ENCODE measurements at regions not wholly inside any gene's neighbourhood (a gene's known extent, or its start where the extent isn't known, plus 50 kb on each side); places are given as distances from the start of the nearest gene placed in this dataset.

DNA sequence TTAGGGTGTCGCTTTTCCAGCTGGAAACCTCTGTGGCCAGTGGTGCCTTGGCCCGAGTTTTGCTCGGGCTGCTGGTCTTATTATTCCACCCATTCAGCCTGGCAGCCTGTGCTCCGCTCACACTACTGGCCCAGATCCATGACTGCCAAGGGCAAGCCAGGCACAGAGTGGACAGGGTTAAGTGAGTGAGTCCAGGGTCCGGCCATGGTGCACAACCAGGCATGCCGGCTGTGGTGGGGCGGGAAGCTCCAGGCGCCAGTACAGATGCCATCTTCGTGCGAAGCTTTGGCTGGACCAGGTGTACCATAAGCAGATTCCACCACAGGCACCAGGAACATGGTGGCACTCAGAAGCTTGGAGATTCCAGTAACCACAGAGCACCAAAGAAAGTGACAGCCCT, 580.2 kb upstream of the FAM174A start:
- H3K27ac Mint-ChIP-seq, result no peak overlapping the region
- no peak overlapping the region for H3K4me3 Mint-ChIP-seq
- H3K36me3 Mint-ChIP-seq (ENCODE audit: low read depth), result no peaks in the 10 kb centered on the region
- no peaks in the 10 kb centered on the region for H3K27me3 Mint-ChIP-seq
- no peaks in the 10 kb centered on the region for H3K4me1 Mint-ChIP-seq (ENCODE audit: low read depth)
- H3K9me3 Mint-ChIP-seq, result no peaks in the 10 kb centered on the region

DNA sequence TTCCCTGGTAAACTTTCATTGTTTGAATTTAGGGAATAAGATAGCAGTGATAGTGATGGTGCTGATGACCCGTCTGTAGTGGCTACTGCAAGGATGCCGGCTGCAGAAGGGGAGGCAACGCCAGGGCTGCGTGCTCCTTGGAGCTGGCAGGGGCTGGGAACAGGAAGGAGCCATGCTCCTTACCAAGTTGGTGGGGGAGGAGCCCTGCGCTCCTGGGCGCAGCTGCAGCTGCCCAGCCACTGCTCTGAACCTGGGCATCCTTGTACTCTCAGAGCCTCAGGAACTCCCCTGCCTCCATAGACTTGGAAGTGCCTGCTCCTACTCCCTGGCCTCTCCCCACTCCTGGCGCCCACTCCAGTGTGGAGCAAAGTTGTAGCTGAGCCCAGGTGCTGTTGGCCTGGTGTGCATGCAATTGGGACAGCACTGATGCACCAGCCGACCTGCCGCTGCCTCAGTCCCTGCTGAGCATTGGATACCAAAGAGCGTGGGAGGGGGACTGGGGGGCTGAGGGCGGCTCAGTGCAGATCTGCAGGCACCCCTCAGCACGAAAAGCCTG, 585.1 kb upstream of the FAM174A start:
- no peaks in the 10 kb centered on the region for H3K9me3 Mint-ChIP-seq
- no peak overlapping the region for H3K27ac Mint-ChIP-seq
- H3K4me1 Mint-ChIP-seq (ENCODE audit: low read depth), result no peaks in the 10 kb centered on the region
- H3K4me3 Mint-ChIP-seq, result no peak overlapping the region
- H3K36me3 Mint-ChIP-seq (ENCODE audit: low read depth), result no peaks in the 10 kb centered on the region
- no peaks in the 10 kb centered on the region for H3K27me3 Mint-ChIP-seq

DNA sequence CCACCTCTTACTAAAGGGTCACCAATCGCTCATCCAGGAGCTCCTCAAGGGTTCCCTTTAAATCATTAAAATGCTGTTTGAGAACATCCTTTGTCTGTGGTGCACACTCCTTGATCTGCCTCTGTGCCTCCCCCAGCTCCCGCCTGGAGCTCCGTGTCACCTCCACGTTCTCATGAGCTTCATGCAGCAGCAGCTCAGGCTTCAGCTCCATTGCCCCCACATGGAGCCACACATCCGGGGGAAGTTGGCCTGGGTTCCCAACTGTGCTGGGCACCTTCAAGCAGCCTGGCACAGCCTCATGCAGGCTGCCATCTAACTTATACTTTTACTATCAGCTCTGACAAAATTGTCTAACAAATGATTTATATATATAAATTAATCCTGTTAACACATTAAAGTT, 585.8 kb upstream of the FAM174A start:
- H3K27me3 Mint-ChIP-seq, result no peaks in the 10 kb centered on the region
- no peak overlapping the region for H3K4me3 Mint-ChIP-seq
- no peaks in the 10 kb centered on the region for H3K36me3 Mint-ChIP-seq (ENCODE audit: low read depth)
- H3K4me1 Mint-ChIP-seq (ENCODE audit: low read depth), result no peaks in the 10 kb centered on the region
- no peaks in the 10 kb centered on the region for H3K9me3 Mint-ChIP-seq
- no peak overlapping the region for H3K27ac Mint-ChIP-seq

DNA sequence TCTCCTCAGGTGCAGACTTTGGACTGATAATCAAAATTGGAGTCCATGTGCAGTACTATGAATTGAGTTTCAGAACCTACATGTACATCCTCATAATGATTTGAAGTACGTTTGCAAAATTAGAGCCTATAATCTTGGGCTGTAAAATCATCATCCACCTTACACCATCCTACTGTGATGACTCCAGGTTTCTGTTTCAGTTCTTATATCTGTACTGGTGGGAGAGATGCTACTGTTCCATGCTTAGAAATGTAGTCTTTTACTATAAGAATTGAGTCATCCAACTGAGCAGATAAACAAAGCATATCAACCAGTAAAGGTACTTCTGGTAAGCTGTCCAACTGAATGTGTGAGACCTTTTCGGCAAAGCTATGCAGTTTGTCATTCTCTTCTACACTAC, 586.3 kb upstream of the FAM174A start:
- Mint-ChIP-seq H3K9me3 (no peaks in the 10 kb centered on the region), H3K4me1 (ENCODE audit: low read depth) (no peaks in the 10 kb centered on the region), H3K27me3 (no peaks in the 10 kb centered on the region), H3K27ac (no peak overlapping the region), H3K36me3 (ENCODE audit: low read depth) (no peaks in the 10 kb centered on the region), H3K4me3 (no peak overlapping the region)

DNA sequence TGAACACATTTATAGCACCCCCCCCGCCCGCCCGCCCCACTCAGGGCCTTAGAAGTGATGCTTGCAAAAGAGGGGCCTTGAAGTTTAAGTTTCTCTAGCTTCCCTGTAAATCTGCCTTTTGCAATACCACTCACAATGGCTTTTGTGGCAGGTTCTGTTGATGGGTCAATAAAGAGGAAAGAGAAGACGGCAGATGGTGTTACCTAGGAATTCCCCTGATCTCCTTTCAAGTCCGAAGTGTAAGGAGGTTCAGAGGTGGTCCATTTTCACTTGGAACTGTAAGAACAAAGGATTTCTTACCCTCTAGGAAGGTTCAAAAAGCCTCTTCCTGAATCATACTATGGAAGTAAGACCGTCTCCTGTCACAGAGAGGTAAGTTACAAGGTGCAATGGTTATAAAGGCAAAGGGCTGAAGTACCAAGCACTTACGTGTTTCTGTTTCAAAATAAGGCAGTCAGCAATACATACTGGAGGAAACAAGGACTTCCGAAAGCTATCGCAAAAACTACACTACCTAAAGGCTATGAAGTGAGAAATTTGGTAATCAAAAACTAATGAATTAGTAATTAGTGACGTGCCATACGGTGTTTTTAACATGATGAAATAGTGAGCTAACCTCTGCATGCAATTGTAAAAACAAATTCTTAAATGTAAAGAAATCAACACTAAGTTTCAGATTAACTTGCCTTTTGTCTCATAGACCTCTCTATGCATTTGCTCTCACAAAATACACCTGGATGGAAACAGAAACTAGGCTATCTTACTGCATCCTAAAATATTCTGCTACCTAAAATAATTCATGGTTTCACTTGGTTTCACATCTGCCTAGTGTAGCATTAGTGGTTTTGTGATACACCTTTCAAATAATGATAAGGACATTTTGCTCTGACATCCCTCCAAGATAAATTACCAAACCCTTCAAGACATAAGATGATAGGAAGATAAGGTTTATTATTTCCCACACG, 589.4 kb upstream of the FAM174A start:
- Mint-ChIP-seq H3K27ac (no peak overlapping the region), H3K36me3 (ENCODE audit: low read depth) (no peaks in the 10 kb centered on the region), H3K9me3 (no peaks in the 10 kb centered on the region), H3K27me3 (no peaks in the 10 kb centered on the region), H3K4me3 (no peak overlapping the region), H3K4me1 (ENCODE audit: low read depth) (no peaks in the 10 kb centered on the region)

DNA sequence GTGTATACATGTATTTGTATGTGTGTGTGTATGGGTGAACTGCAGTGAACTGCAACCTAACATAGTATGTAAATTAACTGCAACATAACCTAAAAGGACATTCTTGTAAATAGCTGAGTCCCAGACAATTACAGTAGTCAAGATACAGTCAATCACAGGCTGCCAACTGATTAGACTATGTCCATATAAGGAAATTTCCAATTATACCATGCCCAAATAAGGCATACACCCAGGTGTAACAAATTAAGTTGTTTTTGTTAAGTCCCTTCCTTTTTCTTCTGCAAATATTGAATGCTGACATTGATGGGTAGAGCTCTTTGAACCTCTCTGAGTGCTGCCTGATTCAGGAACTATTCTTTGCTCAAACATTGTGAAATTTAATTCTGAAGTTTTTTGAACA, 594.6 kb upstream of the FAM174A start:
- Mint-ChIP-seq H3K36me3 (ENCODE audit: low read depth) (no peaks in the 10 kb centered on the region), H3K9me3 (no peaks in the 10 kb centered on the region), H3K4me3 (no peak overlapping the region), H3K27me3 (no peaks in the 10 kb centered on the region), H3K27ac (no peak overlapping the region), H3K4me1 (ENCODE audit: low read depth) (no peaks in the 10 kb centered on the region)

DNA sequence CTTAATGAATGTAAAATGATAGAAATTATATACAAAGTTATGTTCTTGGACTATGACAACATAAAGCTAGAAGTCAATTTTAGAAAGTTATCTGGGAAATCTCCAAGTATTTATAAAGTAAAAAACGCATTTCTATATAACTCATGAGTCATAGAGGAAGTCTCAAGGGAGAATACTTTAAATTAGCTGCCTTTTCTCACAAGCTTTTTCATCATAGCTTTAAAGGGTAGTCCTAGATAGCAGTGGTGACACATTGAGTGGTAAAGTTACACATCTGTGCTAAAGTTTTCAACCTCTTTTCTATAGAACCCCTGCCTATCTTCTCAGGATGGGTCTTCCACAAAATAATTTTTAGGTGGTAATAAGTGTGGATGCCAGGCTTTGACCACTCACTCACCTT, 598.3 kb upstream of the FAM174A start:
- Mint-ChIP-seq H3K4me1 (ENCODE audit: low read depth) (no peaks in the 10 kb centered on the region), H3K27me3 (no peaks in the 10 kb centered on the region), H3K36me3 (ENCODE audit: low read depth) (no peaks in the 10 kb centered on the region), H3K27ac (no peak overlapping the region), H3K4me3 (no peak overlapping the region), H3K9me3 (no peaks in the 10 kb centered on the region)

DNA sequence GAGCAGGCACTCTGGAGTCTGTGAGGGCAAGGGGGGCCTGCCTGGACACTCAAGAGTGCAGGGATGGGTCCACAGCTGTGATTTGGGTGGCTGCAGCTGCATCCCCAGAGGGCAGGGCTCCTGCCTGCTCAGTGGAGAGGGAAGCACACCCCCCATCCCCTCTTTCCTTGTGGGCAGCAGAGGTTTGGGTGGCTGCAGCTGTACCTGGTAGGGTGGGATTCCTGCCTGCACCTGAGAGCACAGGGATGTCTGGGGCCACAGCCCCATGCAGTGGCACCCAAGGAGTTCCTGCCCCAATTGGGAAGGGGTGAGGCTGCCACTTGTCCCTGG, 605.4 kb upstream of the FAM174A start:
- H3K4me3 Mint-ChIP-seq, result no peak overlapping the region
- no peak overlapping the region for H3K27ac Mint-ChIP-seq
- no peaks in the 10 kb centered on the region for H3K27me3 Mint-ChIP-seq
- no peaks in the 10 kb centered on the region for H3K4me1 Mint-ChIP-seq (ENCODE audit: low read depth)
- H3K36me3 Mint-ChIP-seq (ENCODE audit: low read depth), result no peaks in the 10 kb centered on the region
- H3K9me3 Mint-ChIP-seq, result no peaks in the 10 kb centered on the region

DNA sequence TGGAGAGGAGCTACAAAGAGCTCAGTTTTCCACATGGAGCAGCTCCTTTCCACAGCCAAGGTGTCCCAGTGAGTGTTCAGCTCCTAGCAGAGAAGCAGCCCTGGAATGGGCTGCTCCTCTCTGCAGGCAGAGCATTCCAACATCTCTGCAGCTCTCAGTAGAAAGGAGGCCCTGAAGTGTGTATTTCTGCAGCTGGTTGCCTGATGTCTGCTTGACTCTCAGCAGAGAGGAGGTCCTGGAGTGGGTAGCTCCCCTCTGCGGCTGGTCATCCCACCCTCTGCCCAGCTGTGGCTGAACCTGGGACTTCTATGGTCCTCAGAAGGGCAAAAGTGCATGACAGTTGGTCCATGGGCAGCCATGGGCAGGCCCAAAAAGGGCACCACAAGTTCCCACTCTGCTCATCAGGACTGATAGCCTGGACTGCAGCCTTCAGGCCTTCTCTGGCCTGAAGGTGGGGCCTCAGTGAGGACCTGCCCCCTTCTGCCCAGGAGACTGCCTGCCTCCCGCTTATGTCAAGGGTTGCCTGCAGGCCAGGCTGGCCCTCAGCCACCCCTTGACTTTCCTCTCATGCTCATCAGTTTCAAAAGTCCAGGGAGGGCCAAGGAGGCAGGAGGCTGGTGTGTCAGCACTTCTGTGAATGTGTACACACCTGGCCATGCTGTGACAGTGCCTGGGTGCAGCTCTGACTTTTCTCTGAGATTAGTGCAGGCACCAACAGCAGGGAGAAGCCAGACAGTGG, 605.9 kb upstream of the FAM174A start:
- Mint-ChIP-seq H3K4me3 (no peak overlapping the region), H3K27me3 (no peaks in the 10 kb centered on the region), H3K36me3 (ENCODE audit: low read depth) (no peaks in the 10 kb centered on the region), H3K27ac (no peak overlapping the region), H3K9me3 (no peaks in the 10 kb centered on the region), H3K4me1 (ENCODE audit: low read depth) (no peaks in the 10 kb centered on the region)

DNA sequence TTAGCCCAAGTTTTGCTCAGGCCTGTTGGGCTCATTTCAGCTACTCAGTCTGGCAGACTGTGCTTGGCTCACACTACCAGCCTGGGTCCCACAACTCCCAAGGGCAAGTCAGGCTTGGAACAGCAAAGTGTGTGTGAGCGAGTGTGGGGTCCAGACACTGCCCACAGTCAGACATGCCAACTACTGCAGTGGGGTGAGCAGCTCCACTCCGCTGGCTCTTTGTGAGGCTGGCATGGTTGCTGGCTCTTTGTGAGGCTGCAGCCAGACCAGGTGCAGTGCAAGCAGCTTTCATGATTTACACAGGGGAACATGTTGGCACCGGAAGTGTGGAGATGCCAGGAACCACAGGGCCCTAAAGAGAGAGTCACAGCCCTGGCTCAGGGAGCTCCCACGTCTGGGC, 606.7 kb upstream of the FAM174A start:
- H3K4me3 Mint-ChIP-seq, result no peak overlapping the region
- H3K4me1 Mint-ChIP-seq (ENCODE audit: low read depth), result no peaks in the 10 kb centered on the region
- no peaks in the 10 kb centered on the region for H3K36me3 Mint-ChIP-seq (ENCODE audit: low read depth)
- H3K27me3 Mint-ChIP-seq, result no peaks in the 10 kb centered on the region
- H3K9me3 Mint-ChIP-seq, result no peaks in the 10 kb centered on the region
- no peak overlapping the region for H3K27ac Mint-ChIP-seq

DNA sequence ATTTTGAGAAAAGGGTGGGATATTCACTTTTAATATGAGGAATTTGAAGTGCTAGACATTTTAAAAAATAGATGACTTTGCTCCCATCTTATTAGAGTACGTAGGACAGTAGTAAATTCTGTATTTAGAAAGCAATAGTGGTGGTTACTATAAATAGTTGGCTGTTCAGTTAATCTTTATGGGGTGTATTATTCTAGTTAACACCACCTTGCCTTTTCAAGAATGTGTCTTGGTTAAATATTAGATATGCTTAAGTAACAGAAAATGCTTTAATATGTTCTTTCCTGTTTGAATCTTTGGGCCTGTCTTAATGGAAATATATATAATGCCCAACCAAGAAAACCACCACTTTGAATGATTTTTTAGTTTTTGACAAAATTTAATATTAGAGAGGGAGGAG, 608.7 kb upstream of the FAM174A start:
- Mint-ChIP-seq H3K4me1 (ENCODE audit: low read depth) (no peaks in the 10 kb centered on the region), H3K4me3 (no peak overlapping the region), H3K27ac (no peak overlapping the region), H3K9me3 (no peaks in the 10 kb centered on the region), H3K27me3 (no peaks in the 10 kb centered on the region), H3K36me3 (ENCODE audit: low read depth) (no peaks in the 10 kb centered on the region)

DNA sequence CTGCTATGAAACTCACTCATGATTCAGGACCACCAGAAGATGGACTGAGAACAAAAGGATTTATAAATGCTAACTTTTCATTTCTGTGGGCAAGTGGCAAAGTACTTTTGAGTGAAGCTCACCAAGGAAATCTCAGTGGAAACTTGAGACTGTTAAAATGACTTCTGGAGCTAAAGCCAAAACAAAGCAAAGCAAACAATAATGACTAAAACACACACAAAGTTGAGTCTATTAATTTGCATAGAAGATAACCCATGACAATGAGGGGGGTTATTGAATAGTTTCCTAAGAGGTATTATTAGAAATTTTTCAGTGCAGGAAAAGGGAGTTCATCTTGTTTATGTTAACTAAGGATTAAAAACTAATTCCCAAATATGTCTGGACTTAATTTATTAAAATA, 612.8 kb upstream of the FAM174A start:
- Mint-ChIP-seq H3K27ac (no peak overlapping the region), H3K4me1 (ENCODE audit: low read depth) (no peaks in the 10 kb centered on the region), H3K4me3 (no peak overlapping the region), H3K27me3 (no peaks in the 10 kb centered on the region), H3K36me3 (ENCODE audit: low read depth) (no peaks in the 10 kb centered on the region), H3K9me3 (no peaks in the 10 kb centered on the region)

DNA sequence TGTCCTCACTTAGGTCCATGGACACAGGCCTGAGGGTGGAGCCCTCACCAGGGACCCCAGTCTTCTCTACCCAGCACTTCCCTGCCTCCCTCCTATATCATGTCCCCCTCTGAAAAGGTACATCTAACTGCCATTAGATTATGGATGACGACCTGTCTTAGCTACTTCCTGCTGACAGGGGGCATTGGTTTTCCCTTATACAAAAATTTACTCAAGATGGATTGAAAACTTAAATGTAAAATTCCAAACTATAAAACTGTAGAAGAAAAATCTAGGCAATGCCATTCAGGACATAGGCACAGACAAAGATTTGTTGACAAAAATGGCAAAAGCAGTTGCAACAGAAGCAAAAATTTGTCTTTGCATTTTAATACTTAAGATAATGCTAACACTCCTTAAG, 623.2 kb upstream of the FAM174A start:
- peaks cover 5% of the 10 kb centered on the region for H3K9me3 Mint-ChIP-seq
- H3K4me1 Mint-ChIP-seq (ENCODE audit: low read depth), result no peaks in the 10 kb centered on the region
- H3K36me3 Mint-ChIP-seq (ENCODE audit: low read depth), result no peaks in the 10 kb centered on the region
- H3K27ac Mint-ChIP-seq, result no peak overlapping the region
- no peak overlapping the region for H3K4me3 Mint-ChIP-seq
- no peaks in the 10 kb centered on the region for H3K27me3 Mint-ChIP-seq

DNA sequence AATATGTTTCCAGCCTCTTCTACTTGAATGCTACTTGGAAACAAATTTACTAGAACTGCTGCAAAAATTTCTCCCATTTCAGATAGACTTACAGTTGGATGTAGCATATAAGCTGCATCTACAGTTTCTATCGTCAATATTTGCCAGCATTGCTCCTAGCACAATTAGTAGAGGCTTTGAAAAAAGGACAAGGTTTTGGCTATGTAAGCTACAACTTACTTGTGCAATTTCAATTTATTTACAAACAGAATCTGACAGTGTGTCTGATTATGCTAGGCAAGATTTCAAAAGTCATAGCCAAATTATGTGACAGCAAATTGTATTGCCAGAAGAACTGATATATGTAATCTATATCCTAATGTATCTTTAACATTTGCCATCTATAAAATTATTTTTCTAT, 628.4 kb upstream of the FAM174A start:
- no peaks in the 10 kb centered on the region for H3K4me1 Mint-ChIP-seq (ENCODE audit: low read depth)
- no peak overlapping the region for H3K4me3 Mint-ChIP-seq
- H3K27ac Mint-ChIP-seq, result no peak overlapping the region
- H3K9me3 Mint-ChIP-seq, result peaks cover 5% of the 10 kb centered on the region
- no peaks in the 10 kb centered on the region for H3K27me3 Mint-ChIP-seq
- no peaks in the 10 kb centered on the region for H3K36me3 Mint-ChIP-seq (ENCODE audit: low read depth)

DNA sequence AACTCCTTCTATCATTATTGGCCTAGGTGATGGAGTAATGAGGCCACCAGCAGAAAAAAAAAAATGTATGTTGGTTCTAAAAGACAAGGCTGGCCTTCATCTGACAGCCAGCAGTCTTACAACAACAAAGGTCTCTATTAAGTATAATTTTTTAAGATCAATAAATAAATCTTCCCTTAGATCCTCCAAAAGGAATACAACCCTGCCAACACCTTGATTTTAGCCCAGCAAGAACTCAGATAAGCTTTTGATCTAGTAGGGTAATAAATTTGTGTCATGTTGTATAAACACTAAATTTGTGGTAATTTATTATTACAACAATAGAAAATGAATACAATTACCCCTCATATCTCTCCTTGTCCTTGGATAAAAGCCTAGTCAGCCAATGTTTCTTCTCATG, 633.2 kb upstream of the FAM174A start:
- Mint-ChIP-seq H3K27ac (no peak overlapping the region), H3K4me3 (no peak overlapping the region), H3K9me3 (no peaks in the 10 kb centered on the region), H3K27me3 (no peaks in the 10 kb centered on the region), H3K36me3 (ENCODE audit: low read depth) (no peaks in the 10 kb centered on the region), H3K4me1 (ENCODE audit: low read depth) (no peaks in the 10 kb centered on the region)

Data from stimulated activated naive CD8-positive, alpha-beta T cell treated with anti-CD3 and anti-CD28 coated beads, Interleukin-15, Interleukin-2, amounts not matched to agents 100 ng/mL and 50 ng/mL, for 24 hours (primary cell).